ENCODE measurements at regions not wholly inside any gene's neighbourhood (a gene's known extent, or its start where the extent isn't known, plus 50 kb on each side); places are given as distances from the start of the nearest gene placed in this dataset.

- H3K9ac ChIP-seq (ENCODE audit: low read depth in 2 of 2, low read length in 2 of 2), result no peak overlapping the region
- no peaks in the 10 kb centered on the region for H3K4me1 ChIP-seq
- no peaks in the 10 kb centered on the region for H3K27me3 ChIP-seq
- H3K36me3 ChIP-seq, result no peaks in the 10 kb centered on the region
- intact Hi-C loops (cut with DNase I), result no loop called here
- no peak overlapping the region for H3K27ac ChIP-seq
- TF ChIP-seq, protein P1, sequence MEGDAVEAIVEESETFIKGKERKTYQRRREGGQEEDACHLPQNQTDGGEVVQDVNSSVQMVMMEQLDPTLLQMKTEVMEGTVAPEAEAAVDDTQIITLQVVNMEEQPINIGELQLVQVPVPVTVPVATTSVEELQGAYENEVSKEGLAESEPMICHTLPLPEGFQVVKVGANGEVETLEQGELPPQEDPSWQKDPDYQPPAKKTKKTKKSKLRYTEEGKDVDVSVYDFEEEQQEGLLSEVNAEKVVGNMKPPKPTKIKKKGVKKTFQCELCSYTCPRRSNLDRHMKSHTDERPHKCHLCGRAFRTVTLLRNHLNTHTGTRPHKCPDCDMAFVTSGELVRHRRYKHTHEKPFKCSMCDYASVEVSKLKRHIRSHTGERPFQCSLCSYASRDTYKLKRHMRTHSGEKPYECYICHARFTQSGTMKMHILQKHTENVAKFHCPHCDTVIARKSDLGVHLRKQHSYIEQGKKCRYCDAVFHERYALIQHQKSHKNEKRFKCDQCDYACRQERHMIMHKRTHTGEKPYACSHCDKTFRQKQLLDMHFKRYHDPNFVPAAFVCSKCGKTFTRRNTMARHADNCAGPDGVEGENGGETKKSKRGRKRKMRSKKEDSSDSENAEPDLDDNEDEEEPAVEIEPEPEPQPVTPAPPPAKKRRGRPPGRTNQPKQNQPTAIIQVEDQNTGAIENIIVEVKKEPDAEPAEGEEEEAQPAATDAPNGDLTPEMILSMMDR (IDR thresholded peaks at IDR 0.05), result no peak
- DNase-seq, result no peak
- H3K9me3 ChIP-seq, result no peaks in the 10 kb centered on the region
- H3K4me3 ChIP-seq, result no peak overlapping the region
Measured at GRCh38 chr1:112271270-112271669, 124.7 kb upstream of the CTTNBP2NL start.

DNA sequence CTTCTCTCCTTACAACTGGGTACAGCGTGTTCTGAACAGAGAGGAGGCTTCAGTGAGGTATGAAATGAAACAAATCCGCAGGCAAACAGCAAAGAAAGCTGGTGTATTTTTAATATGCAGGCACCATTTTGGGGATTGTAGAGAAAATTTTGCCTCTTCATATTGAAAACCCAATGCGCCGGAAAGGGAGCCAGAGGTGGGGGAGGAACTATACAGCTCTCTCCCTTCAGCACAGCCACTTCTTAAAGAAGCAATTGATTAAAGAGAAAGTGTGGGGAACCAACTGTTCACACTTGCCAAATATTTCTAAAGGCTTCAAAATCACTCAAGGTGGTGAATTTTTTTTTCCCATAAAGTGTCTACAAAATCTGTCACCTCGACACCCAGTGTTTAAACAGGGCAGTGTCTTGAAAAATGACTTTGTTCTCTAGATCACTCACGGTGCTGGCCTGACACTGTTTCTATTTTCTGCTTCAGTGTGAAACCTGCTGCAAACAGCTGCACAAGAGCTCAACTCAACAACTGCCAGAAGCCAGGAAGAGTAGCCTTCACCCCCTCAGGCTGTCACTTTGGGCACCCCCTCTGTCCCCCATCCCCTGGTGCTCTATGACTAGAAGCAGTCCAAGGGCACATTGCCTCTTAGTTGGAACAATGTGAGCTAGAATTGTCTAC lies 123.8 kb upstream of the CTTNBP2NL start:
- intact Hi-C loops (cut with DNase I), result no loop called here
- TF ChIP-seq, protein P1 (IDR thresholded peaks at IDR 0.05), result no peak

GRCh38 chr1:112284796-112285195 lies 111.2 kb upstream of the CTTNBP2NL start:
- H3K4me1 ChIP-seq, result no peaks in the 10 kb centered on the region
- H3K4me3 ChIP-seq, result no peak overlapping the region
- no peaks in the 10 kb centered on the region for H3K27me3 ChIP-seq
- TF ChIP-seq, protein P1 (IDR thresholded peaks at IDR 0.05), result no peak
- intact Hi-C loops (cut with DNase I), result no loop called here
- H3K9ac ChIP-seq (ENCODE audit: low read depth in 2 of 2, low read length in 2 of 2), result no peak overlapping the region
- H3K9me3 ChIP-seq, result no peaks in the 10 kb centered on the region
- DNase-seq, result no peak
- H3K36me3 ChIP-seq, result no peaks in the 10 kb centered on the region
- H3K27ac ChIP-seq, result no peak overlapping the region

More for the DNA sequence above, 123.8 kb upstream of the CTTNBP2NL start:
- H3K4me1 ChIP-seq, result no peaks in the 10 kb centered on the region
- no peaks in the 10 kb centered on the region for H3K36me3 ChIP-seq
- no peak for DNase-seq
- H3K27ac ChIP-seq, result no peak overlapping the region
- H3K27me3 ChIP-seq, result no peaks in the 10 kb centered on the region
- no peaks in the 10 kb centered on the region for H3K9me3 ChIP-seq
- H3K9ac ChIP-seq (ENCODE audit: low read depth in 2 of 2, low read length in 2 of 2), result no peak overlapping the region
- H3K4me3 ChIP-seq, result no peak overlapping the region

- no peak overlapping the region for H3K4me3 ChIP-seq
- intact Hi-C loops (cut with DNase I), result no loop called here
Measured at GRCh38 chr1:112285316-112285715, 110.7 kb upstream of the CTTNBP2NL start.

DNA sequence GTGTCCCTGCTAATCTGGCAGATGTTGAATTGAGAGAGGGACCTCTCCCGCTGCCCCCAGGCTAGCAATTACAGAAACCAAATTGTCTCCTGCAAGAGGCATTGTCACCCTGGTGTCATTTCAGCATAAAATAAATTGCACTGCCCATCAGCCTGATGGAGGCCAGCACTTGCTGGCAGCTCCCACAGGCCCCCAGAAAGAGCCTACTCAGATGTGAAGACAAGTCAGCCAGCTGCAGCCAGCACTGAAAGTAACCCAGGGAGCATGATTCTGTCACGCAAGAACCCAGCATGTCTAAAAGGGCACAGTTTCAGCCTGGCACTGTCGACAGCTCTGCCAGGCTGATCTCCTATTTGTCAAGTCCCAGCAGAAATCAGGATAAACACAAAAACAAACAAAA lies 110.3 kb upstream of the CTTNBP2NL start:
- TF ChIP-seq, protein P1 (IDR thresholded peaks at IDR 0.05), result no peak
- intact Hi-C loops (cut with DNase I), result no loop called here

More at GRCh38 chr1:112285316-112285715, 110.7 kb upstream of the CTTNBP2NL start:
- no peak overlapping the region for H3K27ac ChIP-seq
- no peaks in the 10 kb centered on the region for H3K9me3 ChIP-seq
- H3K36me3 ChIP-seq, result no peaks in the 10 kb centered on the region
- no peak overlapping the region for H3K9ac ChIP-seq (ENCODE audit: low read depth in 2 of 2, low read length in 2 of 2)
- H3K4me1 ChIP-seq, result no peaks in the 10 kb centered on the region
- DNase-seq, result no peak
- H3K27me3 ChIP-seq, result no peaks in the 10 kb centered on the region
- TF ChIP-seq, protein P1 (IDR thresholded peaks at IDR 0.05), result no peak

More for the DNA sequence above, 110.3 kb upstream of the CTTNBP2NL start:
- no peak for DNase-seq
- Histone ChIP-seq H3K4me3 (no peak overlapping the region), H3K27ac (no peak overlapping the region), H3K9me3 (no peaks in the 10 kb centered on the region), H3K9ac (ENCODE audit: low read depth in 2 of 2, low read length in 2 of 2) (no peak overlapping the region), H3K36me3 (no peaks in the 10 kb centered on the region), H3K27me3 (no peaks in the 10 kb centered on the region), H3K4me1 (no peaks in the 10 kb centered on the region)
